Stimulated activated CD8-positive, alpha-beta memory T cell treated with anti-CD3 and anti-CD28 coated beads, Interleukin-7, amount 100 ng/mL, for 24 hours (primary cell): ENCODE measurements at regions not wholly inside any gene's neighbourhood (a gene's known extent, or its start where the extent isn't known, plus 50 kb on each side); places are given as distances from the start of the nearest gene placed in this dataset.

Experiments
- DNase-seq: peaks from one replicate; pipeline ENCODE4 v3.0.0-alpha.2; 2020; ENCODE audit warnings: low read depth

GRCh38 chr5:135204151-135204600 is 170.1 kb upstream of the PITX1 start:
- no peak for DNase-seq

DNA sequence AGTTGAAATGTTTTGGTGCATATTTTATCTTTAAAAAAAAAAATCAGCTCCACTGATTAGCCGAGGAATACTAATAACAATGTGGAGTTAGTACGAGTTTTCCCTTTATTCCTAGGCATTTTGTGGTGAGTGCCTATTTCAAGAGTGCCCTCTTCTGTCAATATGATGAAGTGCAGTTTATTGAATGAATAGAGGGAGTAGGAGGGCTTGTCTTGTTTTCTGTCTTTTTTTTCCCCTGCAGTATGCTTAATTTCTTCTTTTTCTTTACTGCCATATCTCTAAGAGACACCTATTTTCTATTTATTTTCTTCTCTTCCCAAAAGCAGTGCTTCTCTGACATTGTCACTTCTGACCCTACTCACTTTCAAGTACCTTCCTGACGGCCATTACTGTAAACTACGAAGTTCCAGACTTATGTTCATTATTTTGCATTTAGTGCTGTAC is 169.6 kb upstream of the PITX1 start:
- no peak for DNase-seq

DNA sequence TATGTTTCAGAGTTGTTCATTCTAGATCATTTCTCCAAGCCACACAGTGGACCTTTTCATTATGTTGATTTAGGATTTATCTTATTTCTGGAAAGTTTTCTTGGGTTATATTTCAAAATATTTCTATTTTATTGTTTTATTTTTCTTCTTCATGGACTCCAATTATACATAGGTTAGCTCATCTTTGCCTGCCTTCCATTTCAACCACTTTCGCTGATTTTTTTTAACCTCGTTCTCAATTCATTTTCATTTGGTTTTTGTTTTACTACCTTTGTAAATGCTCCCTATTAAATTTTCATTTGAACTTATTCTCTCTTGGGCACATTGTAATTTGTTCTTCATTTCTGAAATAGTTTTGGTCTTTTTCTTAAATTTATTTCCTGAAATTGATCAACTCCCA is 169.0 kb upstream of the PITX1 start:
- DNase-seq, result no peak

GRCh38 chr5:135199919-135200318 is 165.9 kb upstream of the PITX1 start:
- no peak for DNase-seq

DNA sequence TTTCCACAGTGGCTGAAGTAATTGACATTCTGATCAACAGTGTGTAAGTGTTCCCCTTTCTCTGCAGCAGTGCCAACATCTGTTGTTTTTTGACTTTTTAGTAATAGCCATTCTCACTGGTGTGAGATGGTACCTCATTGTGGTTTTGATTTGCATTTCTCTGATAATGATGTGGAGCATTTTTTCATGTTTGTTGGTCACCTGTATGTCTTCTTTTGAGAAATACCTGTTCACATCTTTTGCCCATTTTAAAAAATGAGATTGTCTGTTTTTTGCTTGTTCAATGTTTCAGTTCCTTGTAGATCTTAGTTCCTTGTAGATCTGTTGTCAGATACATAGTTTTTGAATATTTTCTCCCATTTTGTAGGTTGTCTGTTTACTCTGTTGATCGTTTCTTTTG is 162.5 kb upstream of the PITX1 start:
- DNase-seq, result no peak

- DNase-seq, result no peak
Observed at GRCh38 chr5:135195270-135195608, 161.2 kb upstream of the PITX1 start.

DNA sequence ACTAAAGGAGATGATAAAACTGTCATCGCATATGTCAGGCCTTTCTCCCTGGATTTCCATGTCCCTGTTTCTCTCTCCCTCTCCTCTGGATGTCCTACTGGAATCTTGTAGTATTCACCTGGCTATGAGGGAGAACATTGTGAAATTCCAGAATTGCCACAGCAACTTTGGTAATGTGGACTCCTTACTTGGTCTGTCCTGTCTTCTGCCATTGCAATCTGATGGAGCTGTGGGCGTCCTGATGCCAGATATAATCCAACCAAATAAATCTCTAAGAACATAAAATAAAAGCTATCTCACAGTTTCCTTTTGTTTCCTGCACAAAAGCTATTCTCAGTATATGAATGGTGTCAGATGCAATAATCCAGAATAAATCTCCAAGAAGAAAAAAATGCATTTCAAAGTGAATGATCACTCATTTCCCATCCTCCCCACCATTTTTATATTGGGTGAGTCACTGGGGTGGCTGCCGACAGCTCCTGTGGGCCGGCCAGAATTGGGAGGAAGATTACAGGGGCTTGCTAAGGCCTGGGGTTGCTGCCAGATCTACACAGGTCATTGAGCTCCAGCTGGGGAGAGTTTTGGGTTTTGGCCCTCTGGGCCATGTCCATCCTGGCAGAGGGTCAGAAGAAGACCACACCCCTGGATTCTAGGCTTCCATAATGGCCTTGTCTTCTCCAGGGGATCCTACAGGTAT is 160.7 kb upstream of the PITX1 start:
- DNase-seq, result no peak

GRCh38 chr5:135194126-135194488 is 160.1 kb upstream of the PITX1 start:
- DNase-seq, result no peak

GRCh38 chr5:135193213-135194125 is 159.4 kb upstream of the PITX1 start:
- no peak for DNase-seq

DNA sequence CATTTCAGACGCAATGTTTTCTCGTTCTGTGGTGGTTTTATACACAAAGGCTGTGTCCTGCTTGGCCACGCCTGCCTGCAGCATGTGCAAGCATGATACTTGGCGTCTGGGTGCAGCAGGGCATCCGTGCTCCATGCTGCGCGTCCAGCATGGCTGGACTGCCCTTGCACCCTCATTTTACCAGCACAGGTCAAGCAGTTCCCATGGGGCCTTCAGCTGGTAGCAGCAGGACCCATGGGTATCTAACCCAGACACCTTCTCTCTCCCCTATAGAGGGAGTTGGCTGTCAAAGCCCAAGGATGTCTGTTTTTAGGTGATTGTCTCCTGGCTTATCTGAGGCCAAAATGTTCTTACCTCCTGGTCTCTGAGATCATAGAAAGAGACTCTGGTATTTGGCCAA is 158.3 kb upstream of the PITX1 start:
- DNase-seq, result no peak

- DNase-seq, result peak; percentile 37
Observed at GRCh38 chr5:135191084-135191826, 157.2 kb upstream of the PITX1 start.

DNA sequence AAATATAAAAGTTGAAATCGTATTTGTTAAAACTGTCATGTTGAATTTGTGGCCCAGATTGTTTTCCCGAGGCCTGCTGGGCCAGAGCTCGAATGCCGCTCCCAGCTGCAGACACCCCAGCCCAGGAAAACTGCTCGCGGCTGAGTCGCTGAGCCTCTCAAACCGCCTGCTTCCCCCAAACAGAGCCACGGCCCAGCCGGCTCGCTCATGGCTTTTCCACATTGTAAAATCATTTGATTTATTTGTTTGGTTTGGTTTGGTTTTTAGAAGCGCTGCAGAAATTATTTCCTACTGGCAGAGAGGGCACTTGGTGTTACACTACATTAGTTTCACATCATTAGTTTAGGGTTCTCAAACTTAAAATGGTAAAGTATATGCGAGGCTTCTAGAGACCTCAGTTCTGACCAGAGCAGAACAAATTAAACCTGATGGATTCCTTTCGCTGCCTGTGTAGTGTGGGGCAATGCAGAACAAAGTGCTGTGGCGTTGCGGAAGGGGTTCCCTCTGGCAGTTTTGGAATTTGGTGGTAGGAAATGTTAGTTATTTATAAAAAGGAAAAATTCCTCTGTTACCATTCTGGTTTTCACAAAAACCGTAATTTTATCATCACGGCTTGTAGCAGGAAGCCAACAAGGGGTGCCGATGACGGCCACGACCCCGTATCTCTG is 156.5 kb upstream of the PITX1 start:
- no peak for DNase-seq

DNA sequence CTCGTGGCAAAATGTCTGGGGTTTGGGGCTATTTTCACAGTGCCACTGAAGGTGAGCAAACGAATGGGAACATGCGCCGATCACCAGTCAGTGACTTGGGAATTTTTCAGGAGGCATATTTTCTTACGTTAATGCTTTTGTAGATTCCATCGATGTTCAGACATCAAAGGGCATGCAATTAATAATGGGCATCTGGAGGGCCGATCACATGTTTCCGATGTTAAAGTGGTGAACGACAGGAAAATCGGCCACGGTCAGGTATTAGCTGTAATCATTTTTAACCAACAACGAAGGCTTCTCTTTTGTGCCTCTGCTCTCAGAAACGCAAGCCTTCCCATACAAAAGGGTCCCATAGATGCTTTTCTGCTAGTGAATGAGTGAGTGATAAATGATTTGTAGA is 155.0 kb upstream of the PITX1 start:
- no peak for DNase-seq

- no peak for DNase-seq
Observed at GRCh38 chr5:135188233-135188914, 154.3 kb upstream of the PITX1 start.

DNA sequence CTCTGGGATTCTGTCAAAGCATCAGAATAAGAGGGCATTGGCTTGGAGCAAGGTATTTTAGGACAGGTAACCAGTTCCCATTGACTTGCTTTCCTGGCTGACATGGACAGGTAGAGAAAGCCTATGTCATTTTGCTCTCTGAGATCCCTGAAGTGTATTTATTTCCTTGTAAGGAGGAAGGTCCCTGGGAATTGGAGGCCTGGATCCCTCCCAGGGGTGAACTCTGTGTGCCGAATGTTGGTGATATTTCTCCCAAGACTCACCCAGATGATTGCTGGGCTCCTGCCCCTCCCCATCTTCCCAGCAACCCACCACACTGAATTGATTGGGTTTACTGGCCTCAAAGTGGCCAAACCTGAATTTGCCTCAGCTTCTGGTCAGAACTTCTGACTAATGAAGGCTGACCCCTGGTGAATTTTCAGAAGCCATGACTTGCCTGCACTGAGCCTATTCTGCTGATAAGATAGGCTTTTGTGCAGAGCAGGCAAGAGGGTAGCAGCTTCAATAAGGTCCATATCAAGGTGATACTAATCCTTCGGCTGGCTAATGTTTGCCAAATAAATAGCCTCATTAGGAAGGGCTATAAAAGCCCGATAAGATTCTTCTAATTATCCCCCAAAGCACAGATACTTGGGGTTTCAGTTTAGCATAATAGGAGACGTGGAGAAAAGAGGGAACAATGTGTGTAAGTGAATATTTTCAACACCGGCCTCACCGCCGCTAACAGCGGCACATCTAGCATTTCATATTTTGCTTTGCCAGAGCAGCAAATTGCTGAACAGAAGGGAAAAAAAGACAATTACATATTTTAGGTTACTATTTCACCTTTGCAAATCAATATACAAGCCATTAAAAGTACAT is 152.9 kb upstream of the PITX1 start:
- no peak for DNase-seq

- no peak for DNase-seq
Observed at GRCh38 chr5:135185481-135186065, 151.5 kb upstream of the PITX1 start.

GRCh38 chr5:135184646-135185045 is 150.6 kb upstream of the PITX1 start:
- DNase-seq, result no peak

GRCh38 chr5:135183464-135183863 is 149.4 kb upstream of the PITX1 start:
- no peak for DNase-seq

DNA sequence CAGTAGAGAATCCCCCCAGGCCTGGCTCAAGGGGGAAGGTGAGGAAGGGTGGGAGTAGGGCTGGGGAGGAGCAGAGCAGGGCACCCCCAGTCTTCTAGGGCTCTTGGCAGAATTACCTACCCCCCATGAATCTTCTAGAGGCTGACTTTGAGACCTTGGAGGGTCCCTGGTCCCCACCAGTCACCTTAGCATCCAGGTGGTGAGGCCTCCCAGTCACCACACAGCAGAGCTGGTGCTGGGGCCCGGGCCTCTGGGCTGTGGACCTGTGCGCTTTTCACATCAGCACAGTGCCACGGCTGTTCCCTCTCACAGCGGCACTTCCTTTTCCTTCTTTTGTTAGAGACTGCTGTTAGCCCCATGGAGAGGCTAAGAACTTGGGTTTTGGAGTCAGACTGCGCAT is 148.6 kb upstream of the PITX1 start:
- DNase-seq, result no peak

- no peak for DNase-seq
Observed at GRCh38 chr5:135181653-135182052, 147.6 kb upstream of the PITX1 start.
